ENCODE measurements at regions not wholly inside any gene's neighbourhood (a gene's known extent, or its start where the extent isn't known, plus 50 kb on each side); places are given as distances from the start of the nearest gene placed in this dataset.

DNA sequence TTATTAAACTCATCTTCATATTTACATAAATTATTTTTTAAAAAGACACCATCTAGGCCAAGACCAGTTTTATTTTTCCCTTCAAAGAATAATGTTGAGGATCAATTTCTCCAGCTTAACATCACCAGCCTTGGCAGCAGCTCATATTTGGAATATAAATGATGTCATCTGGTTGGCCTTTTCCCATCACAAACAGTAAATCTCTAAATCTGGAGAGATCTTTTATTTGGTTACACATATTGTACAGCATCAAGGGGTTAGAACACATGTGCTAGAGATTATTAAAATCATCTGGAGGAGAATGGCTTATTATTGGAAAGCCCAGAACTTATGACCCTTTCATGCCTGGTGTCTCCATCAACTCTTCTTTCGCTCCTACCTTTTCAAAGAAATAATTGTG is 508.8 kb downstream of the PLPP3 start:
- H3K27ac Mint-ChIP-seq, result no peak overlapping the region
- no peak for DNase-seq (ENCODE audit: extremely low spot score, unreplicated experiment)
- peaks cover 8% of the 10 kb centered on the region for H3K27me3 Mint-ChIP-seq
- no peaks in the 10 kb centered on the region for H3K4me1 Mint-ChIP-seq (ENCODE audit: unreplicated experiment)
- TF ChIP-seq, protein P1, sequence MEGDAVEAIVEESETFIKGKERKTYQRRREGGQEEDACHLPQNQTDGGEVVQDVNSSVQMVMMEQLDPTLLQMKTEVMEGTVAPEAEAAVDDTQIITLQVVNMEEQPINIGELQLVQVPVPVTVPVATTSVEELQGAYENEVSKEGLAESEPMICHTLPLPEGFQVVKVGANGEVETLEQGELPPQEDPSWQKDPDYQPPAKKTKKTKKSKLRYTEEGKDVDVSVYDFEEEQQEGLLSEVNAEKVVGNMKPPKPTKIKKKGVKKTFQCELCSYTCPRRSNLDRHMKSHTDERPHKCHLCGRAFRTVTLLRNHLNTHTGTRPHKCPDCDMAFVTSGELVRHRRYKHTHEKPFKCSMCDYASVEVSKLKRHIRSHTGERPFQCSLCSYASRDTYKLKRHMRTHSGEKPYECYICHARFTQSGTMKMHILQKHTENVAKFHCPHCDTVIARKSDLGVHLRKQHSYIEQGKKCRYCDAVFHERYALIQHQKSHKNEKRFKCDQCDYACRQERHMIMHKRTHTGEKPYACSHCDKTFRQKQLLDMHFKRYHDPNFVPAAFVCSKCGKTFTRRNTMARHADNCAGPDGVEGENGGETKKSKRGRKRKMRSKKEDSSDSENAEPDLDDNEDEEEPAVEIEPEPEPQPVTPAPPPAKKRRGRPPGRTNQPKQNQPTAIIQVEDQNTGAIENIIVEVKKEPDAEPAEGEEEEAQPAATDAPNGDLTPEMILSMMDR (conservative IDR thresholded peaks at IDR 0.05), result no peak
- no peak overlapping the region for H3K4me3 Mint-ChIP-seq
- peaks cover 4% of the 10 kb centered on the region for H3K9me3 Mint-ChIP-seq
- no peaks in the 10 kb centered on the region for H3K36me3 Mint-ChIP-seq

DNA sequence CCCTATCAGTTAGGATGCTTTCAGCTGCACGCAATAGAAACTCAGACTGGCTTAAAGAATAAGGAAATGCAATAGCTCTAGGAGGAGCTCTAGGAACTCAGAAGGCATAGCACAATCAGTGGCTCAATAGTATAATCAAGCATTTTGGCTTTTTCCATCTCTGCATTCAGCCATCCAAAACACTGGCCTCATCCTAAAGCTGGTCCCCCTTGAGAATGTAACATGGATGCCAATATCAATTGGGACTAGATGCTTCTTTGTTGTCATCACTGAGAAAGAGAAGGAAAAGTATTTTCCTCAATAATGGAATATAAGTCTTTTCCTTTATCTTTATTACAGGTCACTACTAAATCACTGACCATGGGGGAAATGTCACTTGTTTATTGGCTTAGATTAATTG is 509.5 kb downstream of the PLPP3 start:
- TF ChIP-seq, protein P1 (conservative IDR thresholded peaks at IDR 0.05), result no peak
- Mint-ChIP-seq H3K4me1 (ENCODE audit: unreplicated experiment) (no peaks in the 10 kb centered on the region), H3K9me3 (peaks cover 4% of the 10 kb centered on the region), H3K27ac (no peak overlapping the region), H3K36me3 (no peaks in the 10 kb centered on the region), H3K4me3 (no peak overlapping the region), H3K27me3 (peaks cover 8% of the 10 kb centered on the region)
- no peak for DNase-seq (ENCODE audit: extremely low spot score, unreplicated experiment)

DNA sequence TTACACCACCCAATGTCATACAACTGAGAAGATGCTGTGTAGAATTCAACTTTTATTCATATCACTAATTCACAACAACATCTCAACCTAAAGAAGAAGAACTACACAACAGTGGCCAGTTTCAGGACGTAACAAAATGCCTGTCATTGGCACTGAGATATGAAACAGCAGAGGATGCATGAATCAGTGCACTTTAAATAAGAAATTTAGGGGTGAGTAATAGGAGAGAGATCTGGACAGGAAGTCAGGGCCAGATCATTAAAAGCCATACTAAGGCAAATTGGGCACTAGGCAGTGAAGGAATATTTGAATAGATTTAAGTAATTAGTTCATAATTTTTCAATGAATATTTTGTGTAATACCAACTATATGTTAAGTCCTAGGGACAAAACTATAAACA is 510.5 kb downstream of the PLPP3 start:
- H3K4me1 Mint-ChIP-seq (ENCODE audit: unreplicated experiment), result no peaks in the 10 kb centered on the region
- DNase-seq (ENCODE audit: extremely low spot score, unreplicated experiment), result no peak

GRCh38 chr1:56068210-56068609 is 511.2 kb downstream of the PLPP3 start:
- no peak for DNase-seq (ENCODE audit: extremely low spot score, unreplicated experiment)
- Mint-ChIP-seq H3K27ac (no peak overlapping the region), H3K9me3 (no peaks in the 10 kb centered on the region), H3K27me3 (peaks cover 8% of the 10 kb centered on the region), H3K4me3 (no peak overlapping the region), H3K36me3 (no peaks in the 10 kb centered on the region), H3K4me1 (ENCODE audit: unreplicated experiment) (peaks cover 2% of the 10 kb centered on the region)
- TF ChIP-seq, protein P1 (conservative IDR thresholded peaks at IDR 0.05), result no peak

More for the DNA sequence above, 510.5 kb downstream of the PLPP3 start:
- H3K36me3 Mint-ChIP-seq, result no peaks in the 10 kb centered on the region
- peaks cover 8% of the 10 kb centered on the region for H3K27me3 Mint-ChIP-seq
- no peak overlapping the region for H3K27ac Mint-ChIP-seq
- TF ChIP-seq, protein P1 (conservative IDR thresholded peaks at IDR 0.05), result no peak
- H3K9me3 Mint-ChIP-seq, result no peaks in the 10 kb centered on the region
- no peak overlapping the region for H3K4me3 Mint-ChIP-seq

GRCh38 chr1:56065729-56066128 is 513.6 kb downstream of the PLPP3 start:
- H3K27ac Mint-ChIP-seq, result no peak overlapping the region
- H3K4me3 Mint-ChIP-seq, result no peak overlapping the region
- no peaks in the 10 kb centered on the region for H3K36me3 Mint-ChIP-seq
- H3K9me3 Mint-ChIP-seq, result peaks cover 9% of the 10 kb centered on the region
- no peak for DNase-seq (ENCODE audit: extremely low spot score, unreplicated experiment)
- H3K27me3 Mint-ChIP-seq, result peaks cover 10% of the 10 kb centered on the region
- peaks cover 14% of the 10 kb centered on the region for H3K4me1 Mint-ChIP-seq (ENCODE audit: unreplicated experiment)
- TF ChIP-seq, protein P1 (conservative IDR thresholded peaks at IDR 0.05), result no peak

- no peak overlapping the region for H3K4me3 Mint-ChIP-seq
- DNase-seq (ENCODE audit: extremely low spot score, unreplicated experiment), result no peak
- peaks cover 10% of the 10 kb centered on the region for H3K27me3 Mint-ChIP-seq
- H3K9me3 Mint-ChIP-seq, result peaks cover 9% of the 10 kb centered on the region
- TF ChIP-seq, protein P1 (conservative IDR thresholded peaks at IDR 0.05), result no peak
- H3K36me3 Mint-ChIP-seq, result no peaks in the 10 kb centered on the region
- no peak overlapping the region for H3K27ac Mint-ChIP-seq
- H3K4me1 Mint-ChIP-seq (ENCODE audit: unreplicated experiment), result peaks cover 14% of the 10 kb centered on the region
Measured at GRCh38 chr1:56064705-56065104, 514.7 kb downstream of the PLPP3 start.
